GM12864 (cell line): ENCODE measurements at regions not wholly inside any gene's neighbourhood (a gene's known extent, or its start where the extent isn't known, plus 50 kb on each side); places are given as distances from the start of the nearest gene placed in this dataset.

ENCODE experiments used
- DNase-seq: peaks from one replicate; pipeline ENCODE4 v3.0.0-alpha.2; 2011; ENCODE audit warnings: low read depth
- H3K4me3 ChIP-seq: 2 replicates; pipeline ENCODE4 v1.5.1; 2011; ENCODE audit warnings: mild to moderate bottlenecking, low read depth, low read length, control low read depth
- TF ChIP-seq, protein P1 (sequence below): IDR thresholded peaks from 2 replicates; pipeline ENCODE4 v1.5.1; 2011; ENCODE audit warnings: low read depth, mild to moderate bottlenecking, moderate library complexity, low read length, control low read depth, inconsistent platforms; ENCODE audit errors: missing control alignments

DNA sequence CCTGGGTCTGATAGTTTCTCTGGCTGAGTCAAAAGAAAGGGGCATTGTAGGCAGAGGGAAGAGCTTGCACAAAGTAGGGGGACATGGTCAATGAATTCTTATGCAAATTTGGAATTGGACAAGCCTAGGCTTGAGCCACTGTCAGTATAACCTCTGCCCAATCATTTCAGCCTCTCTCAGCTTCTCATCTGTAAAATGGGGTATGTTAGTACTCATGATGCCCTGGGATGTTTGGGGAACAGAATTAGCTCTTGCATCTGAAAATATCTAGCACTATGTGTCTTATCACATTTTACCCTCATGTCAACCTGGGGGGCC, 148.6 kb downstream of the DHX35 start:
- H3K4me3 ChIP-seq: no peak overlapping the region
- TF ChIP-seq, protein P1, sequence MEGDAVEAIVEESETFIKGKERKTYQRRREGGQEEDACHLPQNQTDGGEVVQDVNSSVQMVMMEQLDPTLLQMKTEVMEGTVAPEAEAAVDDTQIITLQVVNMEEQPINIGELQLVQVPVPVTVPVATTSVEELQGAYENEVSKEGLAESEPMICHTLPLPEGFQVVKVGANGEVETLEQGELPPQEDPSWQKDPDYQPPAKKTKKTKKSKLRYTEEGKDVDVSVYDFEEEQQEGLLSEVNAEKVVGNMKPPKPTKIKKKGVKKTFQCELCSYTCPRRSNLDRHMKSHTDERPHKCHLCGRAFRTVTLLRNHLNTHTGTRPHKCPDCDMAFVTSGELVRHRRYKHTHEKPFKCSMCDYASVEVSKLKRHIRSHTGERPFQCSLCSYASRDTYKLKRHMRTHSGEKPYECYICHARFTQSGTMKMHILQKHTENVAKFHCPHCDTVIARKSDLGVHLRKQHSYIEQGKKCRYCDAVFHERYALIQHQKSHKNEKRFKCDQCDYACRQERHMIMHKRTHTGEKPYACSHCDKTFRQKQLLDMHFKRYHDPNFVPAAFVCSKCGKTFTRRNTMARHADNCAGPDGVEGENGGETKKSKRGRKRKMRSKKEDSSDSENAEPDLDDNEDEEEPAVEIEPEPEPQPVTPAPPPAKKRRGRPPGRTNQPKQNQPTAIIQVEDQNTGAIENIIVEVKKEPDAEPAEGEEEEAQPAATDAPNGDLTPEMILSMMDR: no peak
- no peak for DNase-seq

DNA sequence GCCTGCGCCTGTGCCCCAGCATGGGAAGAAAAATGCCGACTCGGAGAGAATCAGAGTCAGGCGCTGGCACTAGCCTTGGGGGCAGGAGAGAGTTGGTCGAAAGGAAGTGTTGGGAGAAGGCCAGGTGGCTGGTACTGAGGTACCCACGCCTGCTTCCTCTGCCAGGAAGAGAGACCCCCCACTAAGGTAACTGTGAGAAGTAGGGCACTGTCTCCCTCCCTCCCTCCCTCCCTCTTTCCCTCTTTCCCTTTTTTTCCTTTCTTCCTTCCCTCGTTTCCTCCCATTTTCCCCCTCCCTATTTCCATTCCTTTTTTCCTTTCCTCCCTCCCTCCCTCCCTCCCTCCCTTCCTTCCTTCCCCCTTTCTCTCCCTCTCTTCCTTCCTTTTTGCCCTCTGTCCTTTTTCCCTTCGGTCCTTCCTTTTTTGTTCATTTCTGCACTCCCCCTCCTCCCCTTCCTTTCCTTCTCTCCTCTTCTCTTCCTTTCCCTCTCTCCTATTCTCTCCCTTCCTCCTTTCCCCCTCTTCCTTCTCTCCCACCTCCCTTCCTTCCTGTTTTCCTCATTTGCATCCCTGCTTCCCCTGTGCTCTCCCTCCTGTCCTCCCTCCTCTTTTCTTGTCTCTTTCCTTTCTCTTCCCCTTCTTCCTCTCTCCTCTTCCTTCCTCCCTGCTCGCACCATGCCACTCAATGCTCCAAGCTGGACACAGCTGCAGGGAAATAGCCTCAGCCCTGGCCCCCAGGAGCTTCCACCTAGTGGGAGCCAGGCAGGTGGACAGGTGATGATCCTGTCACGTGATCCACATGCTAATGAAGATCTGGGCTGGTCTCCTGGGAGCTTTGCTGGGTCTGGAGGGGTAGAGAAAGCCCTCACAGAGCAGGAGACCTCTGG, 148.0 kb downstream of the DHX35 start:
- DNase-seq: no peak
- TF ChIP-seq, protein P1: no peak
- H3K4me3 ChIP-seq: no peak overlapping the region

DNA sequence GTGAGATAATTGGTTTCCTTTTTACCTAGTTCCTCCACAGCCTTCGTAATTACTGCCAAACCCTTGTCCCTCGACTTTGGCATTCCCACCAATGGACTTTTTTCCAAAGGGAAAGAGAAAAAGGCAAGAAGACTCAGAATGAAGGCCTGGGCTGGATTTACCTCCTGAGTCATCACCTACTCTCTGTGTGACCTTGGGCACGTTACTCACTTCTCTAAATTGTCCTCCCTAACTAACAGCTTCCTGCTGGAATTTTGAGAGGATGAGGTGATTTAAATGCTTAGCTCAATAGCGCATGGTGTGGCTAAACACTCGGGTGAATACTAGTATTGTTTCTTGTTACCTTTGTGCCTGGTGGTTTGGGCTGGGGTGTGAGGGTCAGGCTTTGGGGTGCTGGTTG, 146.6 kb downstream of the DHX35 start:
- no peak overlapping the region for H3K4me3 ChIP-seq

DNA sequence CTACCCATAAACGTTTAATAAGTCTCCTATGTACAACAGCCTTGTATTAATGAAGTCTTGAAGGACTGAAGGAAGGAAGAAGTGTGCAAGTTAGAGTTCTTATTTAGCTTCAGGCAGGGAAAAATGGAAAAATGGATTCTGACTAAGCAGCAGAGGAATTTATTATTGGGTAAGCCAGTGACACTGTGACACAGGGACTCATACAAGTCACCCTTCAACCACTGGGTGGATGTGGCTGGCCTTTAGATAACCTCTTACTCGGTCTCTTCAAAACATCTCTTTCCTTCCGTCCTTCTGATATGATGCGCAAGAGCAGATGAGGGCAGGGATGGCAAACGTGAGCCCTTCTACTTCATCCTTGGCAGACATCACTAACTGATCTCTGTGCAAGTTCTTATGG, 145.6 kb downstream of the DHX35 start:
- TF ChIP-seq, protein P1: no peak
- H3K4me3 ChIP-seq: no peak overlapping the region
- DNase-seq: no peak

More for the DNA sequence above, 146.6 kb downstream of the DHX35 start:
- TF ChIP-seq, protein P1: no peak
- DNase-seq: no peak

DNA sequence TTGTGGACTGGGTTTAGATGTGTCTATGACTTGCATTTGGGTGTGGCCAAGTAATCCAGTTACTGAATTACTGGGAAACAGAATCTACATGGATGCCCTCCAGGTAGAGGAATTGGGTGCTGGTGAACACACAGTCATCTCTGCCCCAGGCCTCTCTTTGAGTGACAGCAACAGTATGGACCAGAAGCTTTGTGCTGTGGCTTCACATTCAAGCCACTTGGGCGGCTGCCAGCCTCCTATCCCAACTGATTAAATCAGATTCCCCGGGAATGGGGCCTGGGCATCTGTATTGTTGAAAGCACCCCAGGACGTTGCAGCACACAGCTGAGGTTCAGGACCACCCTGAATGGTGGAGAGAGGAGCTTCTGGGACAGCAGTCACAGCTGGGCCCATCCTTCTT, 144.6 kb downstream of the DHX35 start:
- H3K4me3 ChIP-seq: no peak overlapping the region
- TF ChIP-seq, protein P1: no peak
- DNase-seq: no peak

DNA sequence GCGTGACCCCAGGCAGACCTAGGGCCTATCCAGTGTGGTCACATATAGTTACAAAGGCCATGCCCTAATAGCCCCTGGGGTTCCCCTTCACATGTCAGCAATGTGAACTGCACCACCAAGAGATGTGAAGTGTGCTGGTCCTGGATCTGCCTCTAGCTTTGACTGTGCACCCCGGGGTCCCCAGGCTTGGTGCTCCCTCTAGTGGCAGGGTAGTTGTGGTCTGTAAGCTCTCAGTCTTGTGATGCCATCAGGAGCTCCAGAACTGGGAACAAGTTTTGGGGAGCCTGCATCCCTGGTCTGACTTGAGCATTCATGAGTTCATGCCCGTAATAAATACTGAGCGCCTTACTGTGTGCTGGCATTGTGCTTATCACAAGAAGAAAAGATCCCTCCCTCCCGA, 143.4 kb downstream of the DHX35 start:
- H3K4me3 ChIP-seq: no peak overlapping the region
- TF ChIP-seq, protein P1: peak; percentile 29
- no peak for DNase-seq

DNA sequence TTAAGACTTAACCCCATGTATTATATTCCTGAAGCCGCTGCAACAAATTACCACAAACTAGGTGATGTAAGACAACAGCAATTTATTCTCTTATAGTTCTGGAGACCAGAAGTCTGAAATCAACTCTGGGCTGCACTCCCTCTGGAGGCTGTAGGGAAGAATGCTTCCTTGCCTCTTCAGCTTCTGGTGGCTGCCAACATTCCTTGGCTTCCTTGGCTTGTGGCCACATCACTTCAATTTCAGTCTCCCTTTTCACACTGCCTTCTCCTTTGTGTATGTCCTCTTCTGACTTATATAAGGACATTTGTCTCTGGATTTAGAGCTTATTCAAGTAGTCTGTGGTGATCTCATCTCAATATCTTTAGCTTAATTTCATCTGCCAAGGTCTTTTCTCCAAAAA, 141.6 kb downstream of the DHX35 start:
- TF ChIP-seq, protein P1: peak; percentile 8
- no peak for DNase-seq
- no peak overlapping the region for H3K4me3 ChIP-seq
